GM19463 (cell line): ENCODE measurements at regions not wholly inside any gene's neighbourhood (a gene's known extent, or its start where the extent isn't known, plus 50 kb on each side); places are given as distances from the start of the nearest gene placed in this dataset.

Experiments
- ATAC-seq: cut with Tn5 transposase; IDR thresholded peaks from one replicate; pipeline ENCODE4 v1.9.1; 2021; ENCODE audit warnings: mild to moderate bottlenecking, moderate library complexity; ENCODE audit not compliant: unreplicated experiment

DNA sequence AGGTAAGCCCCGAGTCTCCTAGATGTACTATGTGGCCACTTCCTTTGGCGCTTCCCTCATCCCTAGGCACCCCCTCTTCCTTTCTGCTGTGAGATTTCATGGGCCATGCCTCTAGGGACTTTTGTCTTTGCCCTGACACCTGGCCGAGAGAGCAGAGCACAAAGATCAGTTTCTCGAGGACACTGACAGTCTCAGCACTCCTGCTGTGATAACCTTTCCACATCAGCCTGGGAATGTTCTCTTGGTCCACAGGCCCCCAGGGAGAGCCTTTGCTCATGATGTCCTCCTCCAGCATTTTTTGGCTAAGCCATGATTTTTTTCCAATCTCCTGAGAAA is 127.0 kb upstream of the CPEB4 start:
- no peak for ATAC-seq

DNA sequence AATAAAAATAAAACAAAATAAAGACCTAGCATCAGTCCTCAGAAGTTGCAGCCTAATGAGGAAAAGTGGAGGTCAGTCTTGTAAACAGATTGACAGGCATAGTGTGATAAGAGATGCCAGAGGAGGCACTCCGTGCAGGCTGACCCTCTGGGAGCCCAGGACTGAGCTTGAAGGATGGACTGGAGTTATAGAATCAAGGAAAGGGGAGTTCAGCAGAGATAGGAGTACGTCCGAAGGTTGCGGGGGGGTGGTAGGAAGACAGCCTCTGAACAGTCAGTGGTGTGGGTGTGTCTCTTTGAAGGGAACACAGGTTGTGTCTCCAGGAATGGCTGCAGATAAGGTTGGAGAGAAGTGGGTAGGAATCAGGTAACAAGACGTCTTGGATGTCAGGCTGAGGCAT is 126.1 kb upstream of the CPEB4 start:
- no peak for ATAC-seq

DNA sequence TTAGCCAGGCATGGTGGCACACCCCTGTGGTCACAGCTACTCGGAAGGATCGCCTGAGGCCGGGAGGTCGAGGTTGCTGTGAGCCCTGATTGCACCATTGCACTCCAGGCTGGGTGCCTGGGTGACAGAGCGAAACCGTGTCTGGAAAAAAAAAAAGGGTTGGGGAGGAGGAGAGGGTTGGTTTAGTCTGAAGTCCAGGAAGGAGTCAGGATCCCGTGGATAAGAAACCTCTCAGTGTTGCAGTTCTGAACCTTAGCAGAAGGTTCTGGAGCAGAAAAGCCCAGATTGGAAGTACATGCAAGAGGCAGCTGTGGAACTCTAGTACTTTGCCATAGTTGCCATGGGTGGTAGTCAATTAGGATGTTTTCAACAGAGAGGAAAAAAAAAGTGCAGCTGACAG is 125.2 kb upstream of the CPEB4 start:
- no peak for ATAC-seq

DNA sequence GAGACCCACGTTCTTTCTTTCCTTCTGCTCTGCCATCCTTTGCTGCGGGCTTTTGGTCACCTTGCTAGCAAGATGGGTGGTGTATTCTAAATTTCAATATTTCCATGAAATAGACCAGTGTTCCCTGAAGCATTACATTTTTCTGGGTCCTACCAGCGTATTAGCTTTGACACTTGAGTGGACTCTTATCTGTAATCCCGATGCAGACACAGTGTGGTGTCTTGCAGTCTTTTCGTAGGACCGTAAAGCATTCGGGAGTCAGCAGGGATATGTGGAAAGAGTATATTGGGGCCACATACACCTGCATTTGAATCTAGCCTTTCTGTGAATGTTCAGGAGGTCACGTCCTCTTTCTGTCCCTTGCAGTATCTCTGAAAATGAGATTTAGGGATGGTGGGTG is 124.7 kb upstream of the CPEB4 start:
- no peak for ATAC-seq

DNA sequence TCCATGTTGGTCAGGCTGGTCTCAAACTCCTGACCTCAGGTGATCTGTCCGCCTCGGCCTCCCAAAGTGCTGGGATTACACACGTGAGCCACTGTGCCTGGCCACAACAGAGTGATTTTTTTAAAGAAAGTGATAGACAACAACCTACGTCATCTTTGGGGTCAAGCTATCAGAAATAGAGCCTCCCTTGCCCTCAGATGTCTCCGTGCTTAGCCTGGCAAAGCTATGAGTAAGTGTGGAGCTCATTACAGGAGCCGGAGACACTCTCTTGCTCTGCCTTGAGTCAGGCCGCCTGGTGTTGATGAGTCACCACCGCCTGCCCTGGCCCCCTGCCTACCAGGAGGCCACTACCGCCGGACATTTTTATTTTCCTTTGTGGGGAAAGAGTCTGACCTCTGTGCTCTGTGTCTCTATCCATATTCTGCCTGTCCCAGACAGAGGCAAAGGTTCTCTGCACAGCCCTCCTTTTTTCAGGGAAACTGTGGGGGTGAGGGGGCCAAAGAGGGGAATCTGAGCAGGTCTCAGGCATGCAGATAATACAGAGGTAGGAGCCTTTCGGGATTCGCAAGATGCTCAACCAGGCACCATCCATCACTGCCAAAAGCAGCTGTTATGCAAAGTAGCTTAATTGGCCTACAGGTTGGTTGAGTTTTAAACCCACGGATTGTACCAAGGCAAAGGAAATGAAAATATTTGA is 123.7 kb upstream of the CPEB4 start:
- ATAC-seq: no peak

DNA sequence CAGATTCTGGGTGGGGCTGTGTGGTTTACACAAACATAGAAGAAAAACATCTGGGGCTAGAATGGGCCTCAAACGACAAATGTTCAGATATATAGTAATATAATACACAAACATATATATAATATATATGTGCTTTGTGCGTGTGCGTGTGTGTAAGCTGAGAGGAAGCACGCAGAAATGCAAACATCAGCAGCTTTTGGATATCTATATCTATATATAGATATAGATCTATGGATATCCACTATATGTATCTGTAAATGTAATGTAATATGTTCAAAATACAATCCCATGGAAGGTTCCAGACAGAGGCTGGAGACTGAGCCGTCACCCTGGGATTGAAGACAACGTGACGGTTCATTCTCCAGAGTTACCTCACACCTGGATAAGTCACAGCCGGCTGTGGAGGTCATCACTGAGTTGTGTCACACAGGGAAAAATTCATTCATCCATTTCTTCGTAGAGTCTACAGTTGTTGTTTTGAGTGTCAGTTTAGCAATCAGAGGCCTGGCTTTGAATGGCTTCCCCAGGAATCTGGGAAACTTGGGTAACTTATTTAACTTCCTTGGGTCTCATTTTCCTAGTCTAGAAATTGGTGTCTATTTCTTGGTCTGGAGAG is 123.0 kb upstream of the CPEB4 start:
- no peak for ATAC-seq

DNA sequence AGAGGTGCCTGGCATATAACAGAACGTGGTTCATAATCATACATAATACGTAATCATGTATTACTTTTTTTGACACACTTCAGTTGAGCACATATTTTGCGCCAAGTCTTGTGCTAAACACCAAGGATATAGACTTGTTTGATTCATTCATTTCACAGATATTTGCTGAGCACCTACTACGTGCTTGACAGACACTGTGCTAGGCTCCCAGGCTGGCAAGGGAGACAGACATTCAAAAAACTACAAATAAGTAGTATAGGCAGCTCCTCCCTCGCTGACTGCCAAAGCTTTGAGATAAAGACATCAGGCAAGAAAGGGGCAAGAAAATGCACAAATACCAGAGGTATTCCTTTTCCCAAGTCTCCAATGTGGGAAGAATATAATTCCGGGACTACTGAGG is 122.5 kb upstream of the CPEB4 start:
- ATAC-seq: no peak

DNA sequence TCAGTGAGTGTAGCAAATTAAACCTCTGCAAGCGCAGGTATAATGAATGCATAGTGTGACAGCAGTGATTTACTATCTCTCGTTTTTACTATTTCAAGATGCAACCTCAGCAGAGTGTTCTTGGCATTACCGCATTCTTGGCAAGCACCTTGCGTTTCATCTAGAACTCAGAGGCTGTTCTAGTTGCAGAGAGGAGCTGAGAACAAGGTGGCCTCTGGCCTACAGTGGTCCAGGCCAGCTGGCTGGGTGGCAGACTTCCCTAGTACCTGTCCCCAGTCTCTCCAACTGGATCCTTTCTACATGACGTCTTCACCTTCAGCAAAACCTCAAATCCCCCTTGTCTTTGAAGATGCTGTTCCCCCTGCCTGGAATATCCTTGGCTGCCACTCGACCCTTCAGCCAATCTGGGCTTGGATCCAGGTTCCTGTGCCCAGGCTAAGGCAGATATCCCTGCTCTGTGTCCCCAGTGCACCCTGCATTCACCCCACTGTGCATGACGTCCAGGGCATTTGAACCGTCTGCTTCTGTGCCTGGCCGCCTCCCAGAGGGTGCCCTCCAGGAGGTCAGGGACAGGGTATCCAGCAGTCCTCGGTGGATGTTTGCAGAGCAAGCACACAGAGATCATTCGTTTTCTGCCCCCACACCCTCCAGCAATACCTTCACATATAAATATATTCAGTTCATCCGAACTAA is 120.4 kb upstream of the CPEB4 start:
- no peak for ATAC-seq

DNA sequence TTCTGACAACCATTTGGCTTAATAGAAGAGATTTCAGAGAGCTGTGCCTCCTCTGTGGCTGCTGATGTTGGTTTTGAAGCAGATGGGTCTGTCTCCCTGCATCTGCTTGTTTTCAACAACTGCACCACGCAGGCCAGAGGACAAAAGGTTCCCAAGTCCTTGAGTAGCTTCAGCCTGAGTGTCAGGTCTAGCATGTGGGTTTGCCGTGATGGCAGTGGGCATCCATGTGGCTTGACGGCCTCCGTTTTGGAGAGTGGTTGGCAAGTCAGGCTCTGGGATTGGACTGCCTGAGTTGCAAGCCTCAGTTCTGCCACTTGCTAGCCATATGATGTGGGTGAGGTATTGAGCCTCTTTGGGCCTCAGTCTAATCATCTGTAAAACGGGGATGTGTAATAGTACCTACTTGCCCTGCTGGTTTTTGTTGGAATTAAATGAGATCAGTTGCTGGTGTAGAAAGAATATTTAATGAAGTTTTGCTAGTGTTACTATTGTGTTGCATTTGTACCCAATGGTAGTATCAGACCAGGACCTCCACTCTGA is 119.8 kb upstream of the CPEB4 start:
- no peak for ATAC-seq

DNA sequence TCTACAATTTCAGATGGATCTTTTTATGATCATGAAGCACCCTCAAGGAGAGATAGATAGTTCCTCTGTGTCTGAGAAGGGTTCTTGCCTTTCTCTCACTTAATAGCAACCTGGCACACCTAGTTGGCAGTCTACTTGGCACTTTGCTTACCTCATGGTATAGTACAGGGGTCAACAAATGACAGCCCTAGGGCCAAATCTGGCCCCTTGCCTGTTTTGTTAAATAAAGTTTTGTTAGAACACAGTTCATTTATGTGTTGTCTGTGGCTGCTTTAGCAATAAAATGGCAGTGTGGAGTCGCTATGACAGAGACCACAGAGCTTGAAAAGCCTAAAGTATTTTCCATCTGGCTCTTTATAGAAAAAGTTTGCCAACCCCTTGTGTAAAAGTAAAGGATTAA is 119.3 kb upstream of the CPEB4 start:
- ATAC-seq: no peak

DNA sequence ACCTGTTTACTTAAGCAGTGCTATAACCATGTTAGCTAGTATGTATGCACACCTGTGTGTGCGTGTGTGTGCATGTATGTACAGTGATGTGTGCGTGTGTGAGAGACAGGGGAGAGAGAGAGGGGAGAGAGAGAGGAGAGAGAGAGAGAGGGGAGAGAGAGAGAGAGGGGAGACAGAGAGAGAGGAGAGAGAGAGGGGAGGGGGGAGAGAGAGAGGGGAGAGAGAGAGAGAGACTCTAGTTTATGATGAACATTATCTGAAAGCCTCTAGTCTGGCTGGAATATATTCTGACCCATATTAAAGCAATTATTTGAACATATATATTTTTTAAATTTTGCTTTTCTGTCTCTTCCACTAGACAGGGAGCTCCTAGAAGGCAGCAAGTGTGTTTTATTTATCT is 117.5 kb upstream of the CPEB4 start:
- ATAC-seq: no peak

DNA sequence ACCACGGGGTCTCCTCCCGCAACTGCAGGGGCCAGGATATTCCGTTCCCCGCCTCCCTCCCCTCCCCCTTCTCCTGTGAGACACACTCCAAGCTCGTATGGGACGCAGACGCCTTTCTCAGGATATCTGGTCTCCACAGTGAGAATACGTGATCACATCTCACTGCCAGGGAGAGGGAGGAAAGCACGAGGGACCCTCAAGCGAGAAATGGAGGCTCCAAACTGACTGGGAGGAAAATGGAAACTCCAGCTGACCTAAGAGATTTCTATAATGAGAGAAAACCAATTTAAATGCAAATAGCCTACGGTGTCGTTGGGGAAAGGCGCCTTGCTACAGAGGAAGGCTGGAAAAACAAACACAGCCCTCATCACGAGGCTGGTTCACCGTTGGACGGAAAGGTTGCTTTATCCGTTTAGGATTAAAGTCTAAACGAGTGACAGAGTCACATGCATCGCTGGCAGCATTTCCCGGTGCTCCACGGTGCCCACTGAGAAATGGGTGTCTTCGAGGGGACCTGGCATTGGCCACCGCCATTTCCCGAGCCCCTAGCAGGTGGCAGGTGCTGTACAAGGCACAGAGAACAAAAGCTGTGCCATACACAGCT is 116.9 kb upstream of the CPEB4 start:
- ATAC-seq: no peak

DNA sequence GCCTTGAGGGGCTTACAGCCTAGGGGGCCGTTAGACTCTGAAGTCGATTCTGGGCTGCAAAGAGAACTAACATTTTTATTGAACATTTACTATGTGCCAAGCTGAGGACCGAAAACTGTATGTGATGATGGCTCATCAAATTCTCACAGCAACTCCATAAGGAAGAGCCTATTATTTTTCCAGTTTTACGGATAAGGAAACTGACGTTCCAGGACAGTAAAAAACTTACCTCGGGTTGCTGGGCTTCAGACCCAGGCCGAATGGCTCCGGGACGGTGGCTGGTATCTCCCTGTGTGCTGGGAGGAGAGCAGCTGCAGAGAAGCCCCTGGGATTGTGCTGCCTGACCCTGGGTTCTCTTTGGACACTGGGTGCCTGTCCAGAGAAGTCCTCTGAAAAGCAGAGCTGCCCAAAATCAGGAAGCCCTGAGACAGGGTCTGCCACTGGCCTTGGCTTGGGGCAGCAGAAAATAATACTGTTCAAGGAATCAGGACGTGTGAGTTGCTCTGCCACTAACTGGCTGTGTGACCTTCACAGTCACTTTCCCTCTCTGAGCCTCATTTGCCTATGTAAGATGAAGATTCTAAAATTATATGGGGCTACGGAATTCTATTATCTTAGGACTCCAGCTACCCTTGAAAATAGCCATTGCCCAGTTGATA is 116.3 kb upstream of the CPEB4 start:
- ATAC-seq: no peak

DNA sequence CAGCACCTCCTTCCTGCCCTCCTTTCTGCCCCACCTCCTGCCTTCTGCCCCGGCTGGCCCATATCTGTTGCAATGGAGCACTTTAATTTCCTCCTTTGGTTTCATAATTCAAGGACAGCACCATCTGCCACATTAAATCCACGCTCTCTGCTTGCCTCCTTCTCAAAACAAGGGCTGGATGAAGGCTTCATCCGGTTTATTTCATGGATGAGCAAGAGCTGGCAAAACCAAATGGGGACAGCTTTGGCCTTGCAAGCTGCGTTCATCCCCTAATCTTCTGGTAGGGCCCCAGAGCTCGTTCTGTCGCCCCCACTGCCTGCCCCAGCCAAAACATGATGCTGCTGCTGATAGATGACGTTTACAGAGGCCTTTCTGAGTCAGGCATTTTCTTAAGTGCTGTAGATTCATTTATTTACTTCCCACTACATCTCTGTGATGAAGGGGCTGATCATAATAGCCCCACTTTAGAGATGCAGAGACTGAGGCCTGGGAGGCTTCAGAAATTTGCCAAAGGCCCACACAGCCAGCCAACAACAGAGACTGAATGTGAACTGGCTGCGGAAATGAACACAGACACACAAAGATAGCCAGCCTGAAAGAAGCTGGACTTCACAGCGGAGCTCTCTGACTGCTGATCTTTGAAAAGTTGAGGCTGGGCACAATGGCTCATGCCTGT is 115.6 kb upstream of the CPEB4 start:
- no peak for ATAC-seq

DNA sequence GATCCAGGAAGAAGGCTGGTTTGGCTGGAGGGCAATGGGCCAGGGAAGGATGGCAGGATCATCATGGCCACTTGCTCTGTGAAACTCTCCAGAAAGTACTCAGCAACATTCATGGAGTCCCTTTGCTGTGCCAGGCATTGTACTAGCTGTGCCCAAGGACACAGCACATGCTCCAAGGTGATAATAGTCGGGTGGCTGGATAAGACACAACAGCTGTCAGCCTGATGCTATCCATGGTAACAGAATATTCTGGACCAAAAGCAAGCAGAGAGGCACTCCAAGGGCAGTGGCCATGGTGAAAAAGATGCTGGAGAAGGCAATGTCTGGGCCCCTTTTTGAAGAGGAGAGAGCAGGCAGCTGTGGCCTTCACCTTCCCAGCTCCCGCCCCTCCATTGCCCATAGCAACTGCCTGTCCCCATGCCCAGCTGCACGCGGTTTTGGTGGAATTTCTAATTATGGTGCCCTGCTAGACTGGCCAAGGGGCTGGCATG is 113.8 kb upstream of the CPEB4 start:
- ATAC-seq: no peak

DNA sequence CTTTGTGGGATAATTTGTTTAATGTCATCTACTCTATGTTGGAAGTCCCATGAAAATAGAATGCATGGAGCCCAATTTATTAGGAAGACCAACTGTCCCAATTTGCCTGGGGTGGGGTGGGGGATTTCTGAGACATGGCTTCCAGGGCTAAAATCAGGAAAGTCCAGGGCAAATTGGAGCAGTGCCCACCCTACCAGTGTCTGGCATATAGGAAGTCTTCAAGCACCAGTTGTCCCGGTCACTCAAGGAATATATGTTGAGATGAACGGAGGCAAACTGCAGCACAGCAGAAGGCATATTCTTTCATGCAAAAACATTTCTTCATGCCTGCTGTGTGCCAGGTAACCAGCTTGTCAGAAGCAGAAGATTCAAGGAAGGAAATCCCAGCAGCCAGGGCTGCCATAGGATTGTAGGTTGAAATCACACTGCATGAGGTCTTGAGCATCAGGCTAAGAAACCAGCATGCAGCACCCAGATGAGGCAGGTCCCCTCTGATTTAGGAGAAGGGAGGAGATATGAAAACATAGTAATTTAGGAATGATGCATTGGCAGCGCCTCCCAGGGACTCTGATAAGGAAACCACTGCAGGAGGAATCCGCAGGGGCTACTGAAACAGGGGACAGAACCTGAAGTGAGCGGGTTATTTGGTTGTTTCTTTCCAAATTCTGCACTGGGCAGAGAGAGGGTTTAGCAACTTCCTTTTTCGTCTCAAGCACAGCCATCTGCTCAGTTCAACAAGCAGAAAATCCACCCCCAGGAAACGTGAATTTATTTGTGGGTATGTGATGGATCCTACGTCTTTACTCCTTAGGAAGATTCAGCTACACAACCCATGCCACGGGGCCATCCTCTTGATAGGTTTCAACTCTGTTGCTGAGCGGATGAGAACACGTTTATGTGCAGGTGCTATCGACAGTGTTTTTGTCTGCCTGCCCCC is 112.6 kb upstream of the CPEB4 start:
- ATAC-seq: no peak

DNA sequence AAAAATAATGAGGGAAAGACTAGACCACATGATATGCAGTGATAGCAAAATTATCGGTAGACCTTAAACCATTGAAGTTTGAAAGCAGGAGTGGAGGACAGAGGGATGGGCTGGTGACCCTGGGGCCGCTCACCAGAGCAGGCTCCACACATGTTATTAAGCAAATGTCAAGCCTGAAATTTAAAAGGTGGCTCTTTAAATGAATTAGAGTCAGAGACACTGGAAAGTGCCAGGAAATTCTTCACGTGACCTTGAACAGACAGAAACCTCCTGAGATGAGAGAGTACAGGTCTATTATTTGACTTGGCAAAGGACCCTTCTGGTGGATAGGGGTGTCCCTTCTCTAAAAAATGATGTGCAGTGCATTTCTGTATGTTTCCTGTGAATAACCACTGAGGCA is 111.0 kb upstream of the CPEB4 start:
- no peak for ATAC-seq

DNA sequence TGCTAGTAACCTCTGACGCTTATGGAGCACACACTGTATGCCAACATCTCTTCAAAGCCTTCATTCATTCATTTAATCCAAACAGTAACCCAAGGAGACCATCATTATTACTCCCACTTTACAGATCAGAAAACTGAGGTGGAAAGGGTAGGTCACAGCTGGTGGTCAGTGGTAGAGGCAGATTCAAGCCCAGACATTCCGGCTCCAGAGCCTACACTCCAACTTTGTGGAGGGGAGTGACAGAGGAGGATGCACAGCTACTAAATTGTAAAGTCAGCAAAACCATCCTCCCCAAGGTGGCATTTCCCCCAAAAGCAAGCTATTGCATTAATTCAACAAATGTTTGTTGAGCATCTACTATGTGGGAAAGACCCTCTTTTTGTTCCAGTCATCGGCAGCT is 110.5 kb upstream of the CPEB4 start:
- no peak for ATAC-seq

DNA sequence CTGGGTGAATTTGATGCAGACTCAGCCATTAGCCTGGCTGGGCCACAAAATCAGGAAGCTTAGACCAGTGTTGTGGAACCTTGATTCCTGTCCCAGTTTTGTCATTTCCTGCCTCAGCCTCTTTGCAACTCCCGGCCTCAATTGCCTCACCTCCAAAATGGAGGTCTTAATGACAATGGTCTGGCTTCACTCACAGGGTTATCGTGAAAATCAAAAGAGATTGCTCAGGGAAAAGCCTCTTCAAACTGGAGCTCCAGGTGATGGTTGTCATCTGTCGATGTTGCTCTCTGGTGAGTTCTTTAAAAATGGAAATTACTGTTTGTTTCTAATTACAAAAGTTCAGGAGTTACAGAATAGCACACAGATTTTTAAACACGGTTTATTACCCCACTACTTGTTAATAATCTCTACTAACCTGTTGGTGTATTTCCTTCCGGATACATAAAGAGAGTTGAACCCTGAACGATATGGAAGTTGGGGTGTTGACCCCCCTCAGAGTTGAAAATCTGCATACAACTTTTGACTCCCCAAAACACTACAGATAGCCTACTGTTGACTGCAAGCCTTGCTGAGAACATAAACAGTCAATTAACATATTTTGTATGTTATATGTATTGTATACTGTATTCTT is 109.9 kb upstream of the CPEB4 start:
- no peak for ATAC-seq
